Stimulated activated CD4-positive, alpha-beta T cell treated with anti-CD3 and anti-CD28 coated beads, Interleukin-2, amount 100 ng/mL, for 48 hours (primary cell): ENCODE measurements at regions not wholly inside any gene's neighbourhood (a gene's known extent, or its start where the extent isn't known, plus 50 kb on each side); places are given as distances from the start of the nearest gene placed in this dataset.

Source experiments
- DNase-seq, 2 donors: peaks; one replicate each; pipeline ENCODE4 v3.0.0-alpha.2; 2020

GRCh38 chr6:139653111-139653510, 278.7 kb upstream of the CITED2 start:
- no peak for DNase-seq

GRCh38 chr6:139650941-139651340, 276.5 kb upstream of the CITED2 start:
- no peak for DNase-seq

- DNase-seq: no peak
Measured at GRCh38 chr6:139649732-139650131, 275.3 kb upstream of the CITED2 start.

GRCh38 chr6:139649128-139649527, 274.7 kb upstream of the CITED2 start:
- DNase-seq: no peak

GRCh38 chr6:139648430-139649000, 274.1 kb upstream of the CITED2 start:
- DNase-seq: no peak

GRCh38 chr6:139647841-139648240, 273.4 kb upstream of the CITED2 start:
- DNase-seq: no peak

GRCh38 chr6:139647016-139647415, 272.6 kb upstream of the CITED2 start:
- no peak for DNase-seq

GRCh38 chr6:139644821-139645220, 270.4 kb upstream of the CITED2 start:
- DNase-seq: no peak

GRCh38 chr6:139643986-139644385, 269.5 kb upstream of the CITED2 start:
- no peak for DNase-seq

- no peak for DNase-seq
Measured at GRCh38 chr6:139642346-139642745, 267.9 kb upstream of the CITED2 start.

GRCh38 chr6:139641376-139641775, 266.9 kb upstream of the CITED2 start:
- no peak for DNase-seq

- no peak for DNase-seq
Measured at GRCh38 chr6:139640921-139641320, 266.5 kb upstream of the CITED2 start.

GRCh38 chr6:139640448-139640847, 266.0 kb upstream of the CITED2 start:
- DNase-seq: no peak

- DNase-seq: no peak
Measured at GRCh38 chr6:139639507-139639906, 265.1 kb upstream of the CITED2 start.

GRCh38 chr6:139638179-139638941, 263.9 kb upstream of the CITED2 start:
- no peak for DNase-seq

- DNase-seq: no peak
Measured at GRCh38 chr6:139637766-139638165, 263.3 kb upstream of the CITED2 start.

- no peak for DNase-seq
Measured at GRCh38 chr6:139636391-139636790, 261.9 kb upstream of the CITED2 start.

- DNase-seq: no peak
Measured at GRCh38 chr6:139635401-139636130, 261.1 kb upstream of the CITED2 start.

GRCh38 chr6:139632840-139633239, 258.4 kb upstream of the CITED2 start:
- no peak for DNase-seq

- DNase-seq: no peak
Measured at GRCh38 chr6:139628270-139628669, 253.8 kb upstream of the CITED2 start.

- DNase-seq: no peak
Measured at GRCh38 chr6:139627091-139627490, 252.6 kb upstream of the CITED2 start.

GRCh38 chr6:139625998-139626975, 251.8 kb upstream of the CITED2 start:
- DNase-seq: no peak
